Heart left ventricle (tissue), 13 donors: ENCODE measurements at regions not wholly inside any gene's neighbourhood (a gene's known extent, or its start where the extent isn't known, plus 50 kb on each side); places are given as distances from the start of the nearest gene placed in this dataset.

Experiments
- POLR2A ChIP-seq, 2 donors: fragments of 450-650 bp; IDR thresholded peaks; one replicate each; pipeline ENCODE4 v1.6.1; 2017; ENCODE audit warnings: antibody characterized with exemption in 2 of 2, mild to moderate bottlenecking in 2 of 2, moderate library complexity in 2 of 2
- TF ChIP-seq, protein P1 (sequence below), 12 donors: fragments of 200-600 bp; sonication (generic) in 4 of 12; IDR thresholded peaks; one replicate each; pipeline versions ENCODE4 v1.5.0 to v1.8.0; 2018 to 2022; ENCODE audit warnings: antibody characterized with exemption in 12 of 12, mild to moderate bottlenecking in 5 of 12
- donor health status: ischemic (EF 13 %, LVEDD 7.1; RV severe dilation, severe dysfunction).
- donor health status: DM: no; HTN: yes; CAD: no.
- donor health status: DM: no; HTN: no; CAD: no.
- donor health status: ischemic (EF 25% LVEDD 6.9; RV normal size, moderate dysfunction).
- donor health status: ischemic (EF 25% LVEDD 5.7; RV mildly dilated, moderate dysfunction).
- donor health status: ischemic (EF 35%, LVEDD 5.7; RV mildly dilated, moderate dysfunction).
- donor health status: nonischemic (EF 11% LVEDD 7.7; RV severe dilation, severe dysfunction).
- donor health status: DM: yes; HTN: yes; CAD: no.
- donor health status: PGD.
- donor health status: ischemic (EF 29% LVEDD 5.4; RV normal size, mild dysfunction).
- donor health status: nonischemic (EF 23%, LVEDD 6.1; RV moderate dilation, normal function).

DNA sequence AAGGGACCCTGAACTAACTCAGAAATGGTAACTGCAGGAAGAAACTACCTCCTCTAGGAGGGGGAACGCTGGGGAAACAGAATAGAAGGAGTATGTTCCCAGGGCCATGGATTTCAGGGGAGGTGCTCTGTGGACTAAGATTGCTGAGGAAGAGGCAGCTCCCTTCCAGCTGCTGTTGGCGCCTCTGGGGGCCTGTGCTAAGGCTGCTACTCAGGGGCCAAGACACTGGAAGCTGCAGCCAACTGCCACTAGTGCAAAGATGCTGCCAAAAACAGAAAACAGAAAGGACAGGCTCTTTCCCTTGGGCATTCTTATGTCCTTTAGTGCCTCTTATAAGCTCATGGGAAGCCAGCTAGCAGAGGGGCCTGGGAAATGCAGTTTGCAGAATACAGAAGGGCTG lies 58.0 kb upstream of the SGIP1 start:
- TF ChIP-seq, protein P1, sequence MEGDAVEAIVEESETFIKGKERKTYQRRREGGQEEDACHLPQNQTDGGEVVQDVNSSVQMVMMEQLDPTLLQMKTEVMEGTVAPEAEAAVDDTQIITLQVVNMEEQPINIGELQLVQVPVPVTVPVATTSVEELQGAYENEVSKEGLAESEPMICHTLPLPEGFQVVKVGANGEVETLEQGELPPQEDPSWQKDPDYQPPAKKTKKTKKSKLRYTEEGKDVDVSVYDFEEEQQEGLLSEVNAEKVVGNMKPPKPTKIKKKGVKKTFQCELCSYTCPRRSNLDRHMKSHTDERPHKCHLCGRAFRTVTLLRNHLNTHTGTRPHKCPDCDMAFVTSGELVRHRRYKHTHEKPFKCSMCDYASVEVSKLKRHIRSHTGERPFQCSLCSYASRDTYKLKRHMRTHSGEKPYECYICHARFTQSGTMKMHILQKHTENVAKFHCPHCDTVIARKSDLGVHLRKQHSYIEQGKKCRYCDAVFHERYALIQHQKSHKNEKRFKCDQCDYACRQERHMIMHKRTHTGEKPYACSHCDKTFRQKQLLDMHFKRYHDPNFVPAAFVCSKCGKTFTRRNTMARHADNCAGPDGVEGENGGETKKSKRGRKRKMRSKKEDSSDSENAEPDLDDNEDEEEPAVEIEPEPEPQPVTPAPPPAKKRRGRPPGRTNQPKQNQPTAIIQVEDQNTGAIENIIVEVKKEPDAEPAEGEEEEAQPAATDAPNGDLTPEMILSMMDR (IDR thresholded peaks at IDR 0.05), result no peak
- no peak for TF ChIP-seq POLR2A (IDR thresholded peaks at IDR 0.05)
